Heart right ventricle (tissue), 16 donors: ENCODE measurements at regions not wholly inside any gene's neighbourhood (a gene's known extent, or its start where the extent isn't known, plus 50 kb on each side); places are given as distances from the start of the nearest gene placed in this dataset.
A peak's percentile ranks its signal among the peaks of the same experiment; 100 is the strongest.
"Not testable (repeated sequence)": the region's sequence is repeated elsewhere in the genome, so short reads cannot be mapped to it uniquely, and the experiment has no call there.

Experiments used
- ATAC-seq, 8 donors: fragments of 200-7000 bp; cut with Tn5 transposase; one replicate each; pipeline ENCODE4 v1.9.1; 2020; ENCODE audit warnings: mild to moderate bottlenecking in 8 of 8, moderate library complexity in 8 of 8, moderate number of reproducible peaks in 1 of 8
- DNase-seq, 2 donors: peaks; one replicate each; pipeline ENCODE4 v3.0.0-alpha.2; 2020
- H3K27ac ChIP-seq, 10 donors: fragments of 200-600 bp; sonication (generic) in 2 of 10; one replicate each; pipeline versions ENCODE4 v1.5.0 to v1.8.0; 2020 to 2022; ENCODE audit warnings: mild to moderate bottlenecking in 3 of 10
- H3K27me3 ChIP-seq, 7 donors: fragments of 200-600 bp; one replicate each; pipeline ENCODE4 v1.8.0; 2021 to 2022; ENCODE audit warnings: mild to moderate bottlenecking in 2 of 7
- H3K36me3 ChIP-seq, 9 donors: fragments of 200-600 bp; sonication (generic) in 1 of 9; one replicate each; pipeline versions ENCODE4 v1.5.0 to v1.8.0; 2020 to 2022; ENCODE audit warnings: mild to moderate bottlenecking in 2 of 9
- H3K4me1 ChIP-seq, 9 donors: fragments of 200-600 bp; sonication (generic) in 1 of 9; one replicate each; pipeline versions ENCODE4 v1.5.0 to v1.8.0; 2020 to 2022; ENCODE audit warnings: mild to moderate bottlenecking in 4 of 9
- H3K4me3 ChIP-seq, 10 donors: fragments of 200-600 bp; sonication (generic) in 2 of 10; one replicate each; pipeline versions ENCODE4 v1.5.0 to v1.8.0; 2020 to 2022; ENCODE audit warnings: mild to moderate bottlenecking in 7 of 10, moderate library complexity in 2 of 10
- H3K9me3 ChIP-seq, 11 donors: fragments of 200-600 bp in 10 of 11; sonication (generic) in 2 of 11; one replicate each; pipeline versions ENCODE4 v1.5.0 to v1.8.0; 2013 to 2022; ENCODE audit warnings: mild to moderate bottlenecking in 2 of 11, control low read depth in 1 of 11, moderate library complexity in 1 of 11
- WGBS, 2 donors: extraction: QIAGEN DNeasy Blood & Tissue Kit; methylation state at CpG; one replicate each; pipeline ENCODE4 v1.1.7; 2013; ENCODE audit warnings: inconsistent platforms in 1 of 2; 5-methylcytosine and 5-hydroxymethylcytosine counted together
- intact Hi-C, 10 donors: fragments of 100-400 bp; cut with DNase I; formaldehyde crosslinking; loops; one replicate each; pipeline versions ENCODE4 v1.11.1 to v1.14.2; 2022
- TF ChIP-seq, protein P1 (sequence below), 9 donors: fragments of 200-600 bp; sonication (generic) in 2 of 9; IDR thresholded peaks; one replicate each; pipeline versions ENCODE4 v1.5.0 to v1.8.0; 2021 to 2022; ENCODE audit warnings: antibody characterized with exemption in 9 of 9, mild to moderate bottlenecking in 5 of 9, moderate library complexity in 1 of 9
- donor health status: Arrhythmogenic right ventricular cardiomyopathy.
- donor health status: ischemic (EF 13 %, LVEDD 7.1; RV severe dilation, severe dysfunction).
- donor health status: healthy with polysubstance abuse.
- donor health status: DM: no; HTN: yes; CAD: no.
- donor health status: DM: no; HTN: no; CAD: no.
- donor health status: ischemic (EF 25% LVEDD 6.9; RV normal size, moderate dysfunction).
- donor health status: ischemic (EF 25% LVEDD 5.7; RV mildly dilated, moderate dysfunction).
- donor health status: healthy.
- donor health status: DM: yes; HTN: yes; CAD: no.
- donor health status: Ischemic cardiomyopathy.
- donor health status: ischemic (EF 35%, LVEDD 5.7; RV mildly dilated, moderate dysfunction).
- donor health status: nonischemic (EF 11% LVEDD 7.7; RV severe dilation, severe dysfunction).
- donor health status: DM: yes; HTN: yes; CAD: no.
- donor health status: PGD.
- donor health status: ischemic (EF 29% LVEDD 5.4; RV normal size, mild dysfunction).
- donor health status: nonischemic (EF 23%, LVEDD 6.1; RV moderate dilation, normal function).

DNA sequence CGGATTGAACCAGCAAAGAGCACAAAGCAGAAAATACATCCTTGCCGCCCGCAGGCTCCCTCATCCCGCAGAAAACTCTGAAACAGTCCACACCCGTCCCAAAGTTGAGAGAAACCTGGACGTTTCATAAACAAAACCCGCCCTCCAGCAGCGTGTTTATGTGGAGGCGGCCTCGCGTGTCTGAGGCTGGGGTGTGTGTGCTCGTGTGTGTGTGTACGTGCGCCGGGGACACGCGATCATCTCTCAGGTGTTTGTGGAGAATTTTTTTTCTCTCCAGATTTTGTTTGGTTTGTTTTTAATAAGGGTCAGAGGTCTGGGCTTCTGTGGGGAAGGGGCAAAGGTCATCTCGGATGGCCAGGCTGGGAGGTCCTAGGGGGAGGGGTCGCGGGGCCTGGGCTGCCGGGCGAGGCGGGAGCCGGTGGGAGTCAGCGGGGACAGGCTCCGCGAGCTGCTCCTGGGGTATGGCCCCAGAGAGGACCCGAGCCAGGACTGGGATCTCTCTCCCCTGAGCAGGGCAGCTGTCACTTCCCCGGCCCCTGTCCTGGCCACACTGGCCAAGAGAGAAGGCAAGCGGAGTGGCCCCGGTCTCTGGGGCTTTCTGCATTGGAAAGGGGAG is 206.4 kb downstream of the C9orf50 start:
- 38 to 49% methylated on average over 31 of the region's 31 CpGs for WGBS, 2 donors
- Histone ChIP-seq H3K27ac (peak overlapping the region; percentile 97 to 100 (median 100)), H3K36me3 (no peaks in the 10 kb centered on the region), H3K27me3 (no peaks in the 10 kb centered on the region), H3K4me3 (peak overlapping the region; percentile 16 to 74 (median 56)), H3K9me3 (no peaks in the 10 kb centered on the region), H3K4me1 (peaks cover 18 to 46% (median 29%) of the 10 kb centered on the region in 9 donors)
- ATAC-seq (peak in 5 of 8 donors; percentile 0 to 21 (median 4)), DNase-seq (peak; percentile 39 to 52)
- TF ChIP-seq, protein P1, sequence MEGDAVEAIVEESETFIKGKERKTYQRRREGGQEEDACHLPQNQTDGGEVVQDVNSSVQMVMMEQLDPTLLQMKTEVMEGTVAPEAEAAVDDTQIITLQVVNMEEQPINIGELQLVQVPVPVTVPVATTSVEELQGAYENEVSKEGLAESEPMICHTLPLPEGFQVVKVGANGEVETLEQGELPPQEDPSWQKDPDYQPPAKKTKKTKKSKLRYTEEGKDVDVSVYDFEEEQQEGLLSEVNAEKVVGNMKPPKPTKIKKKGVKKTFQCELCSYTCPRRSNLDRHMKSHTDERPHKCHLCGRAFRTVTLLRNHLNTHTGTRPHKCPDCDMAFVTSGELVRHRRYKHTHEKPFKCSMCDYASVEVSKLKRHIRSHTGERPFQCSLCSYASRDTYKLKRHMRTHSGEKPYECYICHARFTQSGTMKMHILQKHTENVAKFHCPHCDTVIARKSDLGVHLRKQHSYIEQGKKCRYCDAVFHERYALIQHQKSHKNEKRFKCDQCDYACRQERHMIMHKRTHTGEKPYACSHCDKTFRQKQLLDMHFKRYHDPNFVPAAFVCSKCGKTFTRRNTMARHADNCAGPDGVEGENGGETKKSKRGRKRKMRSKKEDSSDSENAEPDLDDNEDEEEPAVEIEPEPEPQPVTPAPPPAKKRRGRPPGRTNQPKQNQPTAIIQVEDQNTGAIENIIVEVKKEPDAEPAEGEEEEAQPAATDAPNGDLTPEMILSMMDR (IDR thresholded peaks at IDR 0.05), result no peak
- intact Hi-C loops, result loop anchor here in 7 of 10 donors (5.0 to 10.0 kb wide), 9 partner anchors 60 to 277 kb away; partner anchors contain the start of gene IER5L (in 2 of the 7)

- intact Hi-C loops, result loop anchor here in 8 of 10 donors (1.0 to 10.0 kb wide), 14 partner anchors 47 to 276 kb away; partner anchors contain the start of gene IER5L (in 2 of the 8)
Measured at GRCh38 chr9:129413537-129414376, 207.1 kb downstream of the C9orf50 start.

GRCh38 chr9:129412814-129413536 is 207.9 kb downstream of the C9orf50 start:
- Histone ChIP-seq H3K4me1 (peaks cover 21 to 59% (median 35%) of the 10 kb centered on the region in 9 donors), H3K36me3 (no peaks in the 10 kb centered on the region), H3K9me3 (no peaks in the 10 kb centered on the region), H3K27ac (peak overlapping the region; percentile 97 to 100 (median 100)), H3K27me3 (no peaks in the 10 kb centered on the region), H3K4me3 (peak overlapping the region; percentile 33 to 74 (median 61))
- intact Hi-C loops, result loop anchor here in 8 of 10 donors (1.0 to 10.0 kb wide), 14 partner anchors 47 to 276 kb away; partner anchors contain the start of gene IER5L (in 2 of the 8)
- WGBS, 2 donors, result 1 to 2% methylated on average over 36 to 49 of the region's 49 CpGs
- DNase-seq (peak; percentile 72 to 86), ATAC-seq (peak; percentile 36 to 84 (median 70))
- TF ChIP-seq, protein P1 (IDR thresholded peaks at IDR 0.05), result peak in 2 of 9 donors; percentile 19 to 27

More at GRCh38 chr9:129413537-129414376, 207.1 kb downstream of the C9orf50 start:
- Histone ChIP-seq H3K4me3 (peak overlapping the region; percentile 47 to 74 (median 61)), H3K27ac (peak overlapping the region; percentile 97 to 100 (median 100)), H3K9me3 (no peaks in the 10 kb centered on the region), H3K27me3 (no peaks in the 10 kb centered on the region), H3K4me1 (peaks cover 18 to 53% (median 31%) of the 10 kb centered on the region in 9 donors), H3K36me3 (no peaks in the 10 kb centered on the region)
- TF ChIP-seq, protein P1 (IDR thresholded peaks at IDR 0.05), result no peak
- 1 to 2% methylated on average over 73 to 84 of the region's 84 CpGs for WGBS, 2 donors
- ATAC-seq (peak; percentile 85 to 92 (median 88)), DNase-seq (peak; percentile 99 to 100)

- not testable (repeated sequence) for H3K9me3 ChIP-seq, H3K27me3 ChIP-seq, DNase-seq, H3K36me3 ChIP-seq
- ATAC-seq, result peak in 2 of 8 donors; percentile 0 to 13
- H3K4me3 ChIP-seq, result peak overlapping the region in 8 of 10 donors; percentile 53 to 74 (median 63)
- H3K27ac ChIP-seq, result peak overlapping the region; percentile 97 to 100 (median 100)
- intact Hi-C loops, result loop anchor here in 8 of 10 donors (2.0 to 10.0 kb wide), 11 partner anchors 63 to 275 kb away; partner anchors contain the start of gene IER5L (in 2 of the 8)
- peaks cover 21 to 60% (median 35%) of the 10 kb centered on the region in 9 donors for H3K4me1 ChIP-seq
- WGBS, 2 donors, result 75 to 78% methylated on average over 11 of the region's 11 CpGs
Measured at GRCh38 chr9:129412176-129412813, 208.6 kb downstream of the C9orf50 start.
